Neural cell (in vitro differentiated cells): ENCODE measurements at regions not wholly inside any gene's neighbourhood (a gene's known extent, or its start where the extent isn't known, plus 50 kb on each side); places are given as distances from the start of the nearest gene placed in this dataset.

Experiments
- H2AFZ ChIP-seq: fragments of 200-600, 300-800 bp; sonication (generic), shearing (Covaris generic); 2 replicates; pipeline ENCODE4 v1.6.0; 2014; ENCODE audit warnings: low read depth, mild to moderate bottlenecking, antibody characterized with exemption, low read length, moderate library complexity
- H3F3A ChIP-seq: fragments of 200-600 bp; shearing (Covaris generic); 2 replicates; pipeline ENCODE4 v1.6.1; 2016; ENCODE audit warnings: mild to moderate bottlenecking, moderate library complexity, mixed read lengths, antibody characterized with exemption, low read length; ENCODE audit not compliant: insufficient read depth, poor library complexity, severe bottlenecking
- H3K27ac ChIP-seq: fragments of 200-600, 300-800 bp; sonication (generic), shearing (Covaris generic); 2 replicates; pipeline ENCODE4 v1.5.1; 2014; ENCODE audit warnings: mild to moderate bottlenecking, low read length, moderate library complexity
- H3K27me3 ChIP-seq: fragments of 300-800, 200-600 bp; sonication (generic), shearing (Covaris generic); 2 replicates; pipeline ENCODE4 v1.6.0; 2014; ENCODE audit warnings: mild to moderate bottlenecking, low read depth, low read length, moderate library complexity; ENCODE audit not compliant: insufficient read depth
- H3K36me3 ChIP-seq: fragments of 300-800, 200-600 bp; sonication (generic), shearing (Covaris generic); 2 replicates; pipeline ENCODE4 v1.5.1; 2014; ENCODE audit warnings: mild to moderate bottlenecking, antibody characterized with exemption, low read length, moderate library complexity; ENCODE audit not compliant: insufficient read depth
- H3K4me2 ChIP-seq: fragments of 300-800, 200-600 bp; sonication (generic), shearing (Covaris generic); 2 replicates; pipeline ENCODE4 v1.6.0; 2014; ENCODE audit warnings: mild to moderate bottlenecking, low read length
- H3K4me3 ChIP-seq: fragments of 300-800, 200-600 bp; sonication (generic), shearing (Covaris generic); 2 replicates; pipeline ENCODE4 v1.5.1; 2014; ENCODE audit warnings: mild to moderate bottlenecking, low read length, moderate library complexity
- H3K79me2 ChIP-seq: fragments of 200-600 bp; shearing (Covaris generic); replicated peaks from 2 replicates; pipeline ENCODE4 v1.6.0; 2014; ENCODE audit warnings: mild to moderate bottlenecking, low read length, moderate library complexity; ENCODE audit not compliant: insufficient read depth
- H3K9ac ChIP-seq: fragments of 300-800, 200-600 bp; sonication (generic), shearing (Covaris generic); 2 replicates; pipeline ENCODE4 v1.6.1; 2016; ENCODE audit warnings: mild to moderate bottlenecking, low read length, mixed read lengths
- H3K9me2 ChIP-seq: fragments of 200-600 bp; shearing (Covaris generic); 2 replicates; pipeline ENCODE4 v1.6.1; 2016; ENCODE audit warnings: mild to moderate bottlenecking, low read length, mixed read lengths; ENCODE audit not compliant: insufficient read depth
- H3K9me3 ChIP-seq: fragments of 200-600, 300-800 bp; sonication (generic), shearing (Covaris generic); 2 replicates; pipeline ENCODE4 v1.6.1; 2016; ENCODE audit warnings: mild to moderate bottlenecking, mixed run types, low read length, moderate library complexity, mixed read lengths
- H4K20me1 ChIP-seq: fragments of 200-600 bp; shearing (Covaris generic); 2 replicates; pipeline ENCODE4 v1.6.1; 2016; ENCODE audit warnings: mild to moderate bottlenecking, mixed run types; ENCODE audit not compliant: insufficient read depth
- CTCF ChIP-seq: fragments of 450-650 bp; IDR thresholded peaks from 2 replicates; pipeline ENCODE4 v1.5.1; 2014; ENCODE audit warnings: antibody characterized with exemption, mild to moderate bottlenecking, moderate library complexity; ENCODE audit not compliant: poor library complexity, severe bottlenecking
- EP300 ChIP-seq: fragments of 450-650 bp; conservative IDR thresholded peaks from 2 replicates; pipeline ENCODE4 v1.6.1; 2014; ENCODE audit warnings: antibody characterized with exemption, mild to moderate bottlenecking, moderate library complexity; ENCODE audit not compliant: poor library complexity, severe bottlenecking
- EZH2 ChIP-seq: fragments of 200-600, 300-800 bp; shearing (Covaris generic), sonication (generic); IDR thresholded peaks from 2 replicates; pipeline ENCODE4 v1.6.1; 2014; ENCODE audit warnings: antibody characterized with exemption, low read length, borderline replicate concordance, mild to moderate bottlenecking; ENCODE audit not compliant: insufficient read depth, poor library complexity, severe bottlenecking
- MXI1 ChIP-seq: fragments of 450-650 bp; conservative IDR thresholded peaks from 2 replicates; pipeline ENCODE4 v1.6.1; 2014; ENCODE audit warnings: antibody characterized with exemption, mild to moderate bottlenecking; ENCODE audit not compliant: poor library complexity, severe bottlenecking
- POLR2AphosphoS5 ChIP-seq: IDR thresholded peaks from 2 replicates; pipeline ENCODE4 v1.6.1; 2012
- RAD21 ChIP-seq: fragments of 450-650 bp; conservative IDR thresholded peaks from 2 replicates; pipeline ENCODE4 v1.6.1; 2014; ENCODE audit warnings: antibody characterized with exemption, mild to moderate bottlenecking, moderate library complexity
- REST ChIP-seq: IDR thresholded peaks from 2 replicates; pipeline ENCODE4 v1.6.1; 2012; ENCODE audit warnings: borderline replicate concordance
- SMC3 ChIP-seq: fragments of 450-650 bp; conservative IDR thresholded peaks from 2 replicates; pipeline ENCODE4 v1.6.1; 2014; ENCODE audit warnings: antibody characterized with exemption, mild to moderate bottlenecking, moderate library complexity; ENCODE audit not compliant: poor library complexity
- TAF1 ChIP-seq: IDR thresholded peaks from 2 replicates; pipeline ENCODE4 v1.6.1; 2012; ENCODE audit warnings: low read depth

GRCh38 chr6:144621332-144621731, 336.2 kb downstream of the UTRN start:
- H3K36me3 ChIP-seq: no peaks in the 10 kb centered on the region
- H3K4me3 ChIP-seq: no peak overlapping the region
- no peaks in the 10 kb centered on the region for H3K9me3 ChIP-seq
- no peaks in the 10 kb centered on the region for H3F3A ChIP-seq
- no peak overlapping the region for H3K9ac ChIP-seq
- H3K27me3 ChIP-seq: no peaks in the 10 kb centered on the region
- TF ChIP-seq EP300 (no peak), TAF1 (no peak), MXI1 (no peak), RAD21 (no peak), REST (no peak), CTCF (no peak), EZH2 (no peak), SMC3 (no peak), POLR2AphosphoS5 (no peak)
- no peaks in the 10 kb centered on the region for H4K20me1 ChIP-seq
- no peak overlapping the region for H3K27ac ChIP-seq
- no peaks in the 10 kb centered on the region for H3K79me2 ChIP-seq
- no peak overlapping the region for H2AFZ ChIP-seq
- H3K9me2 ChIP-seq: no peaks in the 10 kb centered on the region
- H3K4me2 ChIP-seq: no peak overlapping the region

- Histone ChIP-seq H3F3A (no peaks in the 10 kb centered on the region), H3K36me3 (no peaks in the 10 kb centered on the region), H3K27ac (no peak overlapping the region)
These were observed 339.1 kb downstream of the UTRN start for GRCh38 chr6:144624246-144624645.

More at GRCh38 chr6:144624246-144624645, 339.1 kb downstream of the UTRN start:
- Histone ChIP-seq H3K79me2 (no peaks in the 10 kb centered on the region), H2AFZ (no peak overlapping the region), H3K9ac (no peak overlapping the region), H3K4me3 (no peak overlapping the region), H3K4me2 (no peak overlapping the region), H4K20me1 (no peaks in the 10 kb centered on the region), H3K9me3 (no peaks in the 10 kb centered on the region), H3K27me3 (no peaks in the 10 kb centered on the region), H3K9me2 (no peaks in the 10 kb centered on the region)
- TF ChIP-seq EP300: no peak
- no peak for TF ChIP-seq CTCF
- TF ChIP-seq REST: no peak
- TF ChIP-seq EZH2: no peak
- TF ChIP-seq RAD21: no peak
- no peak for TF ChIP-seq POLR2AphosphoS5
- no peak for TF ChIP-seq TAF1
- no peak for TF ChIP-seq MXI1
- no peak for TF ChIP-seq SMC3
